ENCODE measurements at regions not wholly inside any gene's neighbourhood (a gene's known extent, or its start where the extent isn't known, plus 50 kb on each side); places are given as distances from the start of the nearest gene placed in this dataset.
A peak's percentile ranks its signal among the peaks of the same experiment; 100 is the strongest.

DNA sequence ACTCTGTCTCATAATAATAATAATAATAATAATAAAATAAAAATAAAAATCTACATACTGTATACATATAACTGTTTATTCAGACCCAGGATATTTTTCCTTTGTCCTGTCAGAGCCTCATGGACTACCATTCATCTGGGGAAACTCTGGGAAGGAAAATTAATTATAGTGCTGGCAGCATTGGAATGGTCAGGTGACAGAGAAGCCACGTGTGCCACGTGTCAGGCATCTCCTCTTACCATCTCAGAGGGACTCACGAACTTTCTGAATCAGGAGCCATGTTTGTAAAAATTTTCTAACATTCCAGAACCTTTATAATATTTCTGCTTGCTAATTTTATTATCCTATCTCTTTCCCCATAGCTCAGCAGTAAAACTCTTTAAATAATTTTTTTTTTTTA lies 97.8 kb upstream of the HNRNPU start:
- DNase-seq (ENCODE audit: low read depth): peak; percentile 16
- H3K4me3 ChIP-seq (ENCODE audit: low read depth, low read length): no peak overlapping the region
- TF ChIP-seq, protein P1, sequence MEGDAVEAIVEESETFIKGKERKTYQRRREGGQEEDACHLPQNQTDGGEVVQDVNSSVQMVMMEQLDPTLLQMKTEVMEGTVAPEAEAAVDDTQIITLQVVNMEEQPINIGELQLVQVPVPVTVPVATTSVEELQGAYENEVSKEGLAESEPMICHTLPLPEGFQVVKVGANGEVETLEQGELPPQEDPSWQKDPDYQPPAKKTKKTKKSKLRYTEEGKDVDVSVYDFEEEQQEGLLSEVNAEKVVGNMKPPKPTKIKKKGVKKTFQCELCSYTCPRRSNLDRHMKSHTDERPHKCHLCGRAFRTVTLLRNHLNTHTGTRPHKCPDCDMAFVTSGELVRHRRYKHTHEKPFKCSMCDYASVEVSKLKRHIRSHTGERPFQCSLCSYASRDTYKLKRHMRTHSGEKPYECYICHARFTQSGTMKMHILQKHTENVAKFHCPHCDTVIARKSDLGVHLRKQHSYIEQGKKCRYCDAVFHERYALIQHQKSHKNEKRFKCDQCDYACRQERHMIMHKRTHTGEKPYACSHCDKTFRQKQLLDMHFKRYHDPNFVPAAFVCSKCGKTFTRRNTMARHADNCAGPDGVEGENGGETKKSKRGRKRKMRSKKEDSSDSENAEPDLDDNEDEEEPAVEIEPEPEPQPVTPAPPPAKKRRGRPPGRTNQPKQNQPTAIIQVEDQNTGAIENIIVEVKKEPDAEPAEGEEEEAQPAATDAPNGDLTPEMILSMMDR (conservative IDR thresholded peaks at IDR 0.05; ENCODE audit: low read depth, low read length): no peak

DNA sequence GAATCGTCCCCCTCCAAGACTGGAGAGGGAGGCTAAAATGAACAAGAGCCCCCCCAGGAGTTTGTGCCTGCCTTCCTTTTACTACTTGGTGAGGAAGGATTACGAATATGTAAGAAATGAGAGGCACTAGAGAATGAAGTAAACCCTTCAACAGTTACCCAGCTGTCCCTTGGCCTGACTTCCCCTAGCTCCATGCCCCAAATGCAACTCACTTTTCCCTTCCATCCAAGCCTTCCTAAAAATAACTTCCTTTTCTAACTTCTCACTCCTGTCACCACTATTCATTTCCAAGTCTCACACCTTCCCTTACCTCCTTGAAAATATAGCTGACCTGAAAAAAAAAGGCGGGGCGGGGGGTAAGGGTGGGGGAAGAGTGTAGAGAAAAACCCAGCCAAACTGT lies 96.6 kb upstream of the HNRNPU start:
- no peak for DNase-seq (ENCODE audit: low read depth)
- no peak overlapping the region for H3K4me3 ChIP-seq (ENCODE audit: low read depth, low read length)
- TF ChIP-seq, protein P1 (conservative IDR thresholded peaks at IDR 0.05; ENCODE audit: low read depth, low read length): no peak

DNA sequence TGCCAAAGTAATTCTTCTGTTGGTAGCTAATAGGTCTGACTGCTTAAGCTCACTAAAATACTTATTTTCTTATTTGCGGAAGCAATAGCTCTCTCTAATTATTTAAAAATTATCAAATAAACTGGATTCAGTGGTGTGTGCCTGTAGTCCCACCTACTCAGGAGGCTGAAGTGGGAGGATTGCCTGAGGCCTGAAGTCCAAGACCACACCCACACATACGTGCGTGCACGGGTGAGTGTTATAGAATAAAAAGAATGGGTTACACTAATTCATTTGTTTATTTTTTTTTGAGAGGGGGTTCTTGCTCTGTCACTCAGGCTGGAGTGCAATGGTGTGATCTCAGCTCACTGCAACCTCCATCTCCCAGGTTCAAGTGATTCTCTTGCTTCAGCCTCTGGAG lies 94.2 kb upstream of the HNRNPU start:
- no peak overlapping the region for H3K4me3 ChIP-seq (ENCODE audit: low read depth, low read length)
- no peak for DNase-seq (ENCODE audit: low read depth)
- TF ChIP-seq, protein P1 (conservative IDR thresholded peaks at IDR 0.05; ENCODE audit: low read depth, low read length): no peak

DNA sequence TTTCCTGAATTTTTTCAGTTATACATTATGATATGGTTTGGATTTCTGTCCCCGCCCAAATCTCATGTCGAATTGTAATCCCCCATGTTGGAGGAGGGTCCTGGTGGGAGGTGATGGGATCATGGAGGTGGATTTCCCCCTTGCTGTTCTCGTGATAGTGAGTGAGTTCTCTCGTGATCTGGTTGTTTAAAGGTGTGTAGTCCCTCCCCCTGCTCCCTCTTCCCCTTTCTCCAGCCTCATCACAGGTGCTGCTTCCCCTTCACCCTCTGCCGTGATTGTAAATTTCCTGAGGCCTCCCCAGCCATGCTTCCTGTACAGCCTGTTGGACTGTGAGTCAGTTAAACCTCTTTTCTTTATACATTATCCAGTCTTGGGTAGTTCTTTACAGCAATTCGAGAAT lies 93.2 kb upstream of the HNRNPU start:
- TF ChIP-seq, protein P1 (conservative IDR thresholded peaks at IDR 0.05; ENCODE audit: low read depth, low read length): no peak
- DNase-seq (ENCODE audit: low read depth): no peak

DNA sequence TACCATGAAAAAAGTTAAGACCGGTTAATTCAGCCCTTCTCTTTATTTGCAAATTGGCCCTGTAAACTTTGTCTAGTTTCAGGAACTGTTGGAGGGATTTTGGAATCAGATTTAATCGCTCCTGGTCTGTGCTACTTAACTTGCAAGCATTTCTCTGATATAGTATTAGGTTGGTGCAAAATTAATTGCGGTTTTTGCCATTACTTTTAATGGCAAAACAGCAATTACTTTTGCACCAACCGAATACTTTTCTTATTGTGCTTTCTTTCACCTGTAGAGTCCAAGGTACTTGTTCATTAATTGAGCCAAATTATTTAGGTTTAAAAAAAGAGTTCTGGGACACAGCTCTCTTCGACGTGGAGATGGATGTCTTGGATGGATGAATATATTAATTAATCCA lies 92.8 kb upstream of the HNRNPU start:
- H3K4me3 ChIP-seq (ENCODE audit: low read depth, low read length): no peak overlapping the region
- TF ChIP-seq, protein P1 (conservative IDR thresholded peaks at IDR 0.05; ENCODE audit: low read depth, low read length): no peak
- DNase-seq (ENCODE audit: low read depth): no peak

More for the DNA sequence above, 93.2 kb upstream of the HNRNPU start:
- no peak overlapping the region for H3K4me3 ChIP-seq (ENCODE audit: low read depth, low read length)

DNA sequence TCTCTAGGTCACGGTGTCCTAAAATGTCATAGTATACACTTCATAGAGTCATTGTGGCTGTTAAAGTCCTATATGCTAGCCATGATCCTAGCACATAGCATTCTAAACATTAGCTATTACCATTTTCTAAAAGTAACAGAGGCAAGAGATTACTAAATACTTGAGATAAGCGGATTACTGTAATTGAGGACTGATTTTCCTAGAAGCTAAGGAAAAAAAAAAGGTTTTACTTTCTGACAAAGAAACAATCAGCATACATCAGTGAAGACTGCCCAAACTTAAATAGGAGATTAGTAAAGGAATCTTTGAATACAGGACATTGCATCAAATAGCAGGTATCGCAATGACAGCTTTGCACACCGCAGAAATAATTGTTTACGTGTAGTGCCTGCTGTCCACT lies 91.3 kb upstream of the HNRNPU start:
- DNase-seq (ENCODE audit: low read depth): no peak
- no peak overlapping the region for H3K4me3 ChIP-seq (ENCODE audit: low read depth, low read length)
- TF ChIP-seq, protein P1 (conservative IDR thresholded peaks at IDR 0.05; ENCODE audit: low read depth, low read length): no peak

DNA sequence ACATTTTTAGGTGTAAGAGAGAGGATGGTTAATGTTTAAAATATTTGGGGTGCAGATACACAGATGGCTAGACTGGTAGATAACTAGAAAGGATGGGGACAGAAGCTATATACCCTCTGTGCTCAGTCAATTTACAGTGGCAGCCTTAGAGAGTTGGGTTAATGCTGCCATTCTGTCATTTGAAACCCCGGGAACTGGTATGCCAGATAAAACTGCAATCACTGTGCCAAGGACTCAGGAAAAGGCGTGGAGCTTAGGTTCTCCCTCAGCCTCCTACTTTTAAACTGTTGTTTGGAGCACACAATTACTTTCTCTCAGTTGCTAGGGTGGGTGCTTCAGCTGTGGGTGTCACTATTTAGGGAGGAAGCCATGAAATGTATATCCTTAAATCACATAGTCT lies 90.0 kb upstream of the HNRNPU start:
- no peak for DNase-seq (ENCODE audit: low read depth)
- H3K4me3 ChIP-seq (ENCODE audit: low read depth, low read length): no peak overlapping the region
- TF ChIP-seq, protein P1 (conservative IDR thresholded peaks at IDR 0.05; ENCODE audit: low read depth, low read length): no peak
